Trophoblast cell (in vitro differentiated cells and primary cell): ENCODE measurements at regions not wholly inside any gene's neighbourhood (a gene's known extent, or its start where the extent isn't known, plus 50 kb on each side); places are given as distances from the start of the nearest gene placed in this dataset.

Source experiments
- DNase-seq, 2 donors: peaks; one replicate each; pipeline ENCODE4 v3.0.0-alpha.2; 2016
- H2AFZ ChIP-seq: 2 replicates; pipeline ENCODE4 v1.6.1; 2013; ENCODE audit warnings: low read length, moderate library complexity, mild to moderate bottlenecking; ENCODE audit not compliant: insufficient read depth, poor library complexity
- H2AK5ac ChIP-seq: 2 replicates; pipeline ENCODE4 v1.6.1; 2013; ENCODE audit warnings: mild to moderate bottlenecking, low read length
- H2BK120ac ChIP-seq: 2 replicates; pipeline ENCODE4 v1.6.1; 2013; ENCODE audit warnings: low read length, mild to moderate bottlenecking, moderate library complexity; ENCODE audit not compliant: insufficient read depth, poor library complexity
- H2BK12ac ChIP-seq: 2 replicates; pipeline ENCODE4 v1.6.1; 2013; ENCODE audit warnings: mild to moderate bottlenecking, low read length, moderate library complexity
- H2BK5ac ChIP-seq: 2 replicates; pipeline ENCODE4 v1.6.1; 2013; ENCODE audit warnings: low read length, low read depth, moderate library complexity, mild to moderate bottlenecking; ENCODE audit not compliant: poor library complexity
- H3K14ac ChIP-seq: 2 replicates; pipeline ENCODE4 v1.6.1; 2013; ENCODE audit warnings: mild to moderate bottlenecking, low read length
- H3K18ac ChIP-seq: 2 replicates; pipeline ENCODE4 v1.6.1; 2013; ENCODE audit warnings: mild to moderate bottlenecking, low read length
- H3K23ac ChIP-seq: 2 replicates; pipeline ENCODE4 v1.6.1; 2013; ENCODE audit warnings: low read length
- H3K27ac ChIP-seq: 2 replicates; pipeline ENCODE4 v1.5.1; 2013; ENCODE audit warnings: low read depth, mild to moderate bottlenecking, inconsistent platforms, low read length, moderate library complexity
- H3K27me3 ChIP-seq: 2 replicates; pipeline ENCODE4 v1.6.1; 2013; ENCODE audit warnings: inconsistent platforms, mild to moderate bottlenecking, low read length, moderate library complexity; ENCODE audit not compliant: insufficient read depth
- H3K36me3 ChIP-seq, 2 experiments: 1 replicate in 1 of 2; 2 replicates in 1 of 2; pipeline ENCODE4 v1.6.1; 2013; ENCODE audit warnings: low read length in 2 of 2, mild to moderate bottlenecking in 2 of 2, moderate library complexity in 1 of 2; ENCODE audit not compliant: insufficient read depth in 2 of 2, control insufficient read depth in 1 of 2
- H3K4ac ChIP-seq: 2 replicates; pipeline ENCODE4 v1.6.1; 2013; ENCODE audit warnings: low read depth, mild to moderate bottlenecking, low read length, moderate library complexity
- H3K4me1 ChIP-seq, 2 experiments: 1 replicate in 1 of 2; 2 replicates in 1 of 2; pipeline ENCODE4 v1.6.1; 2013; ENCODE audit warnings: low read length in 2 of 2, mild to moderate bottlenecking in 2 of 2, moderate library complexity in 1 of 2; ENCODE audit not compliant: insufficient read depth in 2 of 2, control insufficient read depth in 1 of 2
- H3K4me2 ChIP-seq: 2 replicates; pipeline ENCODE4 v1.6.1; 2013; ENCODE audit warnings: inconsistent platforms, mild to moderate bottlenecking, low read length, moderate library complexity
- H3K4me3 ChIP-seq: 2 replicates; pipeline ENCODE4 v1.5.1; 2013; ENCODE audit warnings: mild to moderate bottlenecking, low read depth, low read length, inconsistent platforms
- H3K79me1 ChIP-seq: one replicate; pipeline ENCODE4 v1.6.1; 2013; ENCODE audit warnings: low read length
- H3K79me2 ChIP-seq: 2 replicates; pipeline ENCODE4 v1.6.1; 2013; ENCODE audit warnings: low read length, mild to moderate bottlenecking; ENCODE audit not compliant: control insufficient read depth, insufficient read depth, poor library complexity
- H3K9ac ChIP-seq: 2 replicates; pipeline ENCODE4 v1.6.1; 2013; ENCODE audit warnings: mild to moderate bottlenecking, low read length
- H3K9me3 ChIP-seq: 2 replicates; pipeline ENCODE4 v1.6.1; 2013; ENCODE audit warnings: low read depth, mild to moderate bottlenecking, control low read depth, inconsistent platforms, low read length; ENCODE audit not compliant: insufficient read depth
- H4K12ac ChIP-seq: 2 replicates; pipeline ENCODE4 v1.6.1; 2013; ENCODE audit warnings: low read depth, mild to moderate bottlenecking, low read length, moderate library complexity
- H4K8ac ChIP-seq: 2 replicates; pipeline ENCODE4 v1.6.1; 2013; ENCODE audit warnings: low read depth, mild to moderate bottlenecking, low read length, moderate library complexity
- H4K91ac ChIP-seq: one replicate; pipeline ENCODE4 v1.6.1; 2013; ENCODE audit warnings: low read depth, mild to moderate bottlenecking, low read length, moderate library complexity
- WGBS: extraction: QIAGEN DNeasy Blood & Tissue Kit; methylation state at CpG from one replicate; pipeline ENCODE4 v1.1.7; 2013; ENCODE audit warnings: missing lambda C conversion rate; ENCODE audit not compliant: insufficient read length, insufficient coverage; ENCODE audit errors: extremely low coverage; 5-methylcytosine and 5-hydroxymethylcytosine counted together

DNA sequence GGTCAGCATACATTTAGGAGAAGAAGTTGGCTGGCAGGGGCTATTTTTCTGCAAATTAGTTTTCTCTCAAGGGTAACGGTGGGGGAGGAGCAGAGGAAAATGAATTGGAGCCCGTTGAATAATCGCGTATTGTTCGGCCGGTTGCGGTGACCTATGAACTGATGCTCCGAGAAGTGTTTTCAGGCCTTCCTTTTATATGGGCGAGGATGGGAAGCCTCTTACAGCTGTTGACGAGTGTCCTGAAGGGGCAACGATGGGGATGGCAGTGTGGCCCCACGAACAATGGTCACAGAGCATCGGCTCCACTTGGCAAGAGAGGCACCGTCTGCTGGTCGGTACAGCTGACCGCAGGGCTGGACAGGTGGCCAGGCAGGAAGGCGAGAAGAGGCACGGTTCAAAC lies 400.7 kb downstream of the ZSWIM6 start:
- Histone ChIP-seq H2BK12ac (no peak overlapping the region), H3K27me3 (no peaks in the 10 kb centered on the region), H3K4me2 (no peak overlapping the region), H3K14ac (no peak overlapping the region), H4K91ac (no peak overlapping the region), H3K23ac (no peak overlapping the region), H3K9ac (no peak overlapping the region), H3K4me3 (no peak overlapping the region), H4K12ac (no peak overlapping the region), H4K8ac (no peak overlapping the region), H3K27ac (no peak overlapping the region), H3K36me3 (no peaks in the 10 kb centered on the region), H2BK5ac (no peak overlapping the region), H3K9me3 (no peaks in the 10 kb centered on the region), H3K18ac (no peak overlapping the region), H2AK5ac (no peak overlapping the region), H3K79me2 (no peaks in the 10 kb centered on the region), H2AFZ (no peak overlapping the region), H2BK120ac (no peak overlapping the region), H3K79me1 (no peaks in the 10 kb centered on the region), H3K4me1 (no peaks in the 10 kb centered on the region), H3K4ac (no peak overlapping the region)
- WGBS: no CpG with 5 or more reads among the region's 18 CpGs
- DNase-seq: no peak

DNA sequence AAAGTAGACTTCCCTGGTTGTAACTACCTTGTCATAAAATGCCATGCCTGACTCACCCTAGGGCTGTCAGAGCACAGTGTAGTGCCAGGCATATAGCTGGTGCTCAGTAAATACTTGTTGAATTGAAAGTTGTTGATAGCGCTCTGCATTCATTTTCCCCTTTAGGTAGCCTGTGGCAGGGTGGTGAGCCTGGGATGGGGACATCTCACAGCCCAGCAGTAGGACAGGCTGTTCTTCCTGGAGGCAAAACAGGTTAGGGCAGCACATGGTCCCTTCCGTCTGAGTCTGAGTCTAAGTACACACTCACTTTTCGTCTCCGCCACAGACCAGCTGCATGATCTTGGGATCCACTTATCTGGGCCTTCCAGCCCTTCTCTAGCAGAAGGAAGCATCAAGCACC lies 401.9 kb downstream of the ZSWIM6 start:
- Histone ChIP-seq H3K79me1 (no peaks in the 10 kb centered on the region), H4K12ac (no peak overlapping the region), H3K4me1 (no peaks in the 10 kb centered on the region), H2BK5ac (no peak overlapping the region), H3K27ac (no peak overlapping the region), H3K9me3 (no peaks in the 10 kb centered on the region), H4K91ac (no peak overlapping the region), H3K79me2 (no peaks in the 10 kb centered on the region), H3K4me3 (no peak overlapping the region), H3K36me3 (no peaks in the 10 kb centered on the region), H3K18ac (no peak overlapping the region), H2AK5ac (no peak overlapping the region), H3K9ac (no peak overlapping the region), H3K4me2 (no peak overlapping the region), H3K4ac (no peak overlapping the region), H3K23ac (no peak overlapping the region), H3K27me3 (no peaks in the 10 kb centered on the region), H2BK120ac (no peak overlapping the region), H2BK12ac (no peak overlapping the region), H4K8ac (no peak overlapping the region), H3K14ac (no peak overlapping the region), H2AFZ (no peak overlapping the region)
- DNase-seq: no peak
- WGBS: no CpG with 5 or more reads among the region's 4 CpGs

DNA sequence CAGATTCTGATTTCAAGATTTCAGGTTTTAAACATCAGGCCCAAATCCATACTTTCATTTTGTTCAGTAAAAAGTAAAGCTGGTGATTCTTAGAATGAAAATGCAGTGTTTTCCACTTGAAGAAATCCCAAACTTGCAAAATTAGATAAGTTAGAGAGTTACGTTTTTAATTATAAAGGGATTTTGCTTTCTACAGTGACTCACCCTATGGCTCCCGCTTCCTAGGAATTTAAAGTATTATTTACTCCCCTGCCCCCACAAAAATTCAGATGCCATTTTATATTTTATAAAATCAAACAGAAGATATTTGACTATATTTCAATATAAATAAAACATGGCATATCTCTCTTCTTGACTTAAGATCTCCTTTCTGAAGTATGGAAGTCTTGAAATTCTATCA lies 402.9 kb downstream of the ZSWIM6 start:
- Histone ChIP-seq H2AK5ac (no peak overlapping the region), H2AFZ (no peak overlapping the region), H3K27ac (no peak overlapping the region), H3K18ac (no peak overlapping the region), H3K4me1 (no peaks in the 10 kb centered on the region), H3K79me2 (no peaks in the 10 kb centered on the region), H3K79me1 (no peaks in the 10 kb centered on the region), H3K4me2 (no peak overlapping the region), H3K27me3 (no peaks in the 10 kb centered on the region), H4K12ac (no peak overlapping the region), H3K14ac (no peak overlapping the region), H4K8ac (no peak overlapping the region), H3K23ac (no peak overlapping the region), H3K36me3 (no peaks in the 10 kb centered on the region), H4K91ac (no peak overlapping the region), H3K4me3 (no peak overlapping the region), H3K9me3 (no peaks in the 10 kb centered on the region), H2BK12ac (no peak overlapping the region), H3K9ac (no peak overlapping the region), H2BK5ac (no peak overlapping the region), H2BK120ac (no peak overlapping the region), H3K4ac (no peak overlapping the region)
- DNase-seq: no peak
- WGBS: no CpG with 5 or more reads among the region's 2 CpGs

DNA sequence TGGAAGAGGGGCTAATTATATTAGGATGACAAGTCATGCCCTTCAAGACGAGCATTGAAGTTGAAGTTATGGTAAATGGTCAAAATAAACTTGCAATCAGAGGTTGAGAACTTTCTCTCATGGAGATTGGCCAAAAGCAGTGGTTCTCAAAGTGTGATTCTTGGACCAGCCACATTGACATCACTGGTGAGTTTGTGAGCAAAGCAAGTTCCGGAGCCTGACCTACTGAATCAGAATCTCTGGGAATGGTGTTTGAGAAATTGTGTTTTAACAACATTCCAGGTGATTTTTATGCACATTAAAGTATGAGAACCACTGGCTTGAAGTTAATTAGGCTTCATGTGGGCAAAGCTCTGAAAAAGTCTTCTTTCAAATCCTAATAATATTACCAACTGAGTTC lies 403.5 kb downstream of the ZSWIM6 start:
- H3K27ac ChIP-seq: no peak overlapping the region
- no peak overlapping the region for H4K91ac ChIP-seq
- H3K4me1 ChIP-seq: no peaks in the 10 kb centered on the region
- no peak overlapping the region for H3K23ac ChIP-seq
- no peaks in the 10 kb centered on the region for H3K79me2 ChIP-seq
- no peak overlapping the region for H3K9ac ChIP-seq
- H2BK12ac ChIP-seq: no peak overlapping the region
- no peak overlapping the region for H4K12ac ChIP-seq
- no peak overlapping the region for H3K4me2 ChIP-seq
- no peak for DNase-seq
- H3K4me3 ChIP-seq: no peak overlapping the region
- no peak overlapping the region for H2AK5ac ChIP-seq
- WGBS: no CpG with 5 or more reads among the region's 2 CpGs
- no peaks in the 10 kb centered on the region for H3K36me3 ChIP-seq
- H3K4ac ChIP-seq: no peak overlapping the region
- no peak overlapping the region for H2AFZ ChIP-seq
- H2BK120ac ChIP-seq: no peak overlapping the region
- no peak overlapping the region for H3K14ac ChIP-seq
- H3K79me1 ChIP-seq: no peaks in the 10 kb centered on the region
- no peaks in the 10 kb centered on the region for H3K9me3 ChIP-seq
- no peaks in the 10 kb centered on the region for H3K27me3 ChIP-seq
- no peak overlapping the region for H2BK5ac ChIP-seq
- no peak overlapping the region for H4K8ac ChIP-seq
- no peak overlapping the region for H3K18ac ChIP-seq
